Activated CD4-positive, CD25-positive, alpha-beta regulatory T cell treated with anti-CD3 and anti-CD28 coated beads, Interleukin-2, amount 50 U/mL, for 16 hours (primary cell): ENCODE measurements at regions not wholly inside any gene's neighbourhood (a gene's known extent, or its start where the extent isn't known, plus 50 kb on each side); places are given as distances from the start of the nearest gene placed in this dataset.

Source experiments
- DNase-seq: peaks from one replicate; pipeline ENCODE4 v3.0.0-alpha.2; 2020; ENCODE audit warnings: low read depth, low spot score

DNA sequence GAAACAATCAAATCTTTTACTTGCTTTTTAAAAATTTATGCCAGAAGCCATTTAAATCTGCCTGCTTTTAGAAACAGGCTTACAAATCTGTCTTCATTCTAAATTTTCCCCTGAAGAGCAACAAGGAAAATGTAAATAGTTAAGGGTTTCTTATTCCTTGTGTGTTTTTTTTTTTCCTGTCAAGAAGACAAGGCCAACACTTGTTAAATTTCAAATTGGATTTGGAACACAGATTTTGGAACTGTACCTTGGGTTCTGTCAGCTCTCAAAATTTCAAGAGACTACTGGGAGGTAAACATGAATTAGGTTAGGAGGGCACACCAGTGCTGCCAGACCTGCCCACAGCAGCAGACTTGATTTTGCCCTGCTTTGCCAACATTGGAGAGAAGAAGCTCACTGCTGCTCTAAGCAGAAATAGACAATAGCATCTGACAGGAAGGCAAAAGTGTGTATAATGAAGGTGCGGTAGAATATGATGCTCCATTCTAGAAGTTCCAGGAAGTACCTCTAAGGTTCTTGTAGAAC, 121.7 kb downstream of the NHLRC3 start:
- DNase-seq: no peak

GRCh38 chr13:39167018-39167417, 128.8 kb downstream of the NHLRC3 start:
- DNase-seq: no peak

- DNase-seq: no peak
These were observed 132.5 kb downstream of the NHLRC3 start for GRCh38 chr13:39170711-39171110.

GRCh38 chr13:39185326-39185725, 147.1 kb downstream of the NHLRC3 start:
- no peak for DNase-seq

DNA sequence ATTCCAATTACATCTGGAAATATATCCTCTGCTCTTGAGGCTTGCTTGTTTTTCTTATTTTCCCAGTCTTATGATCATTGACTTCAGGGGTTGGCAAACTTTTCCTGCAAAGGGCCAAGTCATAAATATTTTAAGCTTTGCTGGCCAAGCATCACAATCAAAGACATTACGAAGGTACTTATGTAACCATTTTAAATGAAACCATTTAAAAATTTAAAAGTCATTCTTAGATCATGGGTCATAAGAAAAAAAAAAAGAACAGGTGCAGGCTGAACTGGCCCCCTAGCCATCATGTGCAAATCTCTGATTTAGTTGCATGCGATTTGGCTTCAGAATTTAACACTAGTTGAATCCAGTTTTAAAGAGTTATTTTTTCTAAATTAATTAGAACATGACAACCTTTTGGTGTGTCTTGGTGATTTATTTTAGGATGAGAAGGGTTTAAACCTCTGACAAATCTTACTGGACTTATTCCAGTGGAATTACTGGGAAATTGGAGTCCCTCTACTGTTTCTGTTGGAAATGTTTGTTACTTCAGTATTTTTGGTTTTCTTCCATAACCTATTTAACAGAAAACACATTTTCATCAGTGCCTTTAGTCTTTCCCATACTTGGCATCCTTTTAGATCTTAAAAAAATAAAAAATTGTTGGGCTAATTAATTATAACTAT, 148.1 kb downstream of the NHLRC3 start:
- no peak for DNase-seq

GRCh38 chr13:39189778-39190177, 151.5 kb downstream of the NHLRC3 start:
- no peak for DNase-seq

- DNase-seq: no peak
These were observed 158.8 kb downstream of the NHLRC3 start for GRCh38 chr13:39196965-39197646.

DNA sequence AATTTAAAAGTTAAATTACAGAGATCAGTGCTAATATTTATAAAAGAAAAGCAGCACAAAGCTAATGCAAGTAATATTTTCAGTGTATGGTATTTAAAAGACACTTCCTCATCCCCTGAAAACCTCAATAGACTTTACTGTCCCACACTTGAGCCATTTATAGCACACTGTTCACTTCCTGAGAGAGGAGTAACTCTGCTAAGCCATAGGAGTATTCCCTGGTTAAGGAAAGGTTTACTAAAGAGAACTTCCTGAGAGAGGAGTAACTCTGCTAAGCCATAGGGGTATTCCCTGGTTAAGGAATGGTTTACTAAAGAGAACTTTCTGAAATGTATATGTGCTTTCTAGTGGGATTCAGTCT, 159.4 kb downstream of the NHLRC3 start:
- no peak for DNase-seq

DNA sequence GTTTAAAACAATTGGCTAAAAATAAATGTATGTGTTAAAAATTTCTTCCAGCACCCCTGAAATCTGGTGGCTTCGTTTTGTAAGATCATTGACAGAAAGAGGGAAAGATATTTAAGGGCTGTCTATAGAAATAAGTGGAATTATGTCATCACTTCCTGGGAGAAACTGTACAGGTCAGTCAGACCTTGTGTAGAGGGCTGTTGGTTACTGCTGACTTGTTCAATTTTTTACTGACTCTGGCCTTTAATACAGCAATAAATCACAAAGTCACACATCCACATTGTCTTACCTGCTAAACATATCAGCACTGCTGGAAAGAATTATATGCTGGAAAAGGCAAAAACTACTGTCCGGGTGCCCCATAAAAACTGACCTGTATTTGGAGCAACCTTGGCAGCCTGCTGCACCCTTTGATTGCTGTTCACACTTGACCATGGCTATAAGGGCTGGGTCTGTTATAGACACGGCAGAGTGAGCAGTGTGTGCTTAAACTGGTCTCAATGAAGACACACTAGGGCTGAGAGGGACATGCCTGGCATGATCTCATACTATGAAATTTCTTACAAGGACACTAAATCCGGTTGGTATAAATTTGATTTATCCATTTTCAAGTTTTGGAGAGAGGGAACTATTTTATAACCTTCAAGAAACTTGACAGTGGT, 162.1 kb downstream of the NHLRC3 start:
- DNase-seq: no peak

DNA sequence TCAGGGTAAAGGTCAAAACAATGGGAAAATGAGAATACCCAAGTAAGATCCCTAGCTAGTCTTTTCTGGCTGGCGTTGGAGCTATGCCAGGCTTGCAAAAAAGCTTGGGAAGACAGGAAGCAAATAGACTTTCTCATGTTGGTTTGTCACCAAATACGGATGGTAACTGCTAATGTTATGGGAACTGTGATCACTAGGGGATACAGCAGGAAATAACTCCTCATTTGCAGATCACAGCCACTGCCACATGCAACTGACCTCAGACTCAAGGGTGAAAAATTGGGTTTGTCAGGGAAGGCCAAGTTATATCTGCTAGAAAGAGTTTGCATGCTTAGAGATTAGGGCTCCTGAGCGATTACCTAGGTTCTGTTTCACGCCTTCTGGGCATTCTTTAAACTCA, 162.9 kb downstream of the NHLRC3 start:
- DNase-seq: no peak

GRCh38 chr13:39202746-39203145, 164.5 kb downstream of the NHLRC3 start:
- DNase-seq: no peak

- no peak for DNase-seq
These were observed 170.4 kb downstream of the NHLRC3 start for GRCh38 chr13:39208636-39209035.

DNA sequence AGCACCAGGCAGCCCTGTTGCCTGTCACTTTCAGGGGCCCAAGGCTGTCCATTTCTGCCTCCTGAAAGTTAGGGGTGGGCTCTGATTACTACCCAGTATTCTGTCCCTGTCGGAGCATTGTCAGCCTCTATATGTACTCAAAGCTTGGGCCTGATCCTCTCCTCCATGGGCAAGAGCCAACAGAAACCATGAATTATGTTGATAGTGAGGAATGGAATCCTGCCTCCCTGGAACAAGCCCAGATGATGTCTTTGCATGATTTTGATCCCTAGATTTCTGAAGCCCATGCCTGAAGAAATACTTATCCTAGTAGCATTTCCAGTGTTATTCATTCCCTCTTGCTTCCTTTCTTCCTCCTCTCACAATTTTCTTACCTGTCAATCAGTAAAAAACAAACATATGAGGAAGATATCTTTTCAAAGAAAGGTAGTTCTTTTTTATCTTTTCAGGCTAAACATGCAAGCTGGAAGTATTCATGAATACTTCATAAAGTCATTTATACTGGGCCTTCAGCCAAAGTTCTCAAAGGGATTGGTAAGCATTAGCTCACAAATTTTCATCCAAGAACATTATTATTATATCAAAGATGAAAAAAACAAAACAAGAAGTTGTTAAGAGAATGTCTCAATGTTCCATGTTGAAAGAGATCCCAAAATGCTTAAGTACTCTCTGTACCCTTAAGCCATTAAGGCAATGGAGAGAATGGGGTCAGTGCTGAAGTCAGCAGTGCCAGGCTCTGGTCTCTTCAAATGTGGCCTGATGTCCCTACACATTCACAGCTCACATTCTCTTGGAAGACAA, 171.7 kb downstream of the NHLRC3 start:
- DNase-seq: no peak

GRCh38 chr13:39210961-39211534, 172.8 kb downstream of the NHLRC3 start:
- DNase-seq: no peak

- DNase-seq: no peak
These were observed 177.7 kb downstream of the NHLRC3 start for GRCh38 chr13:39215971-39216370.

DNA sequence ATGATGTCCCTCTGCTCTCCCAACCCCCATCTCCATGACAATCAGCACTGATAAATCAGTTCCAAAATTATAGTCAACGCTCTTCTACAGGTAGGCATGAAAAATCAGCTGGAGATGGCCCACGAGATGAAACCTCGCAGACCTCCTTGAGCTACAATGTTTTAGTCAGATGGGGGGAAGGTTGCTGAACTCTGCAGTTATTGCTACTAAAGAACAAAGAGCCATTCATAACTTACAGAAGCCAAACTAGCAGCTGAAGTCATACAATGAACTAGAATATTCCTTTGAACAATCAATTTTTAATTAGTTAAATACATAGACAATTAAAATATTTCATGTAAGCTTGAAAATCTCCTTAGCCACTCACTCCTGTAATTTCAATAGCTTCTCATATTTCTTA, 179.2 kb downstream of the NHLRC3 start:
- DNase-seq: no peak

GRCh38 chr13:39224671-39225240, 186.5 kb downstream of the NHLRC3 start:
- no peak for DNase-seq

DNA sequence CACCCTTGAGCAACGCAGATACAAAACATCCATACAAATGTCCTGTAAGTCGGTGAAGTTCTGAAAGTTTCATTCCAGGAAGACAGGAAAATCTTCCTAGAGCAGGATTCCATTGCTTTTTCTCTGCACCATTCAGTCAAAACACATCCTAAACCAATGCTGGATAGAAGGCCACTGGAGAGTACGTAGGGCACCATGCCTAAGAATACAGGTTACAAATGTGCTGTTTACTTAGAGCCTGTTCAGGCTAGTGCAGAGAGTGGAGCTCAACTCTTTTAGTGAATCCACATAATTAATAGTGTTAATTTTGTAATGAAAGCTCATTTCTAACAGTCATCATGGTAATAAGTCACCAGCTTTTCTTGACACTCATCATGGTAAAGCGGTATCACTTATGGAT, 187.6 kb downstream of the NHLRC3 start:
- no peak for DNase-seq

- no peak for DNase-seq
These were observed 188.1 kb downstream of the NHLRC3 start for GRCh38 chr13:39226359-39226758.

DNA sequence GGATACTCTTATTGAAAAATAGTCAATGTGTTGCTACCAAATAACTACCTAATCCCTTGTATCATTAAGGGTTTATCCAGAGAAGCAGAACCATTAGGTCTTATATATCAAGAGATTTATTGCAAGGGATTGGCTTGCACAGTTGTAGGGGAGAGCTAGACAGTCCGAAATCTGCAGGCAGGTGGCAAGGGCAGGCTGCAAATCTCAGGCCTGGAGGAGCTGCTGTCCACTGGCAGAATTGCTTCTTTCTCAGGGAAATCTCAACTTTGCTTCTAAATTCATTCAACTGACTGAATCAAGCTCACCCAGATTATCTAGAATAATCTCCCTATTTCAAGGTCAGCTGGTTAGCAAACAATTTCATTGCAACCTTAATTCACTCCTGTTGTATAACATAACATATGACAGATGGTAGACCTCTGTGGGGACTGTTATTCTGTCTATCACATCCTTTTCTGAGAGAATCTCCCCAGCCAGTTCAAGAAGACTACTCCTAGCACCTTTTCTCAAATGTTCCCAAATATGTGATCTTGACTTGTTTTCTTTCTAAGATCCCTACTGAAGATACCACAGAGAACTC, 194.2 kb downstream of the NHLRC3 start:
- DNase-seq: no peak

DNA sequence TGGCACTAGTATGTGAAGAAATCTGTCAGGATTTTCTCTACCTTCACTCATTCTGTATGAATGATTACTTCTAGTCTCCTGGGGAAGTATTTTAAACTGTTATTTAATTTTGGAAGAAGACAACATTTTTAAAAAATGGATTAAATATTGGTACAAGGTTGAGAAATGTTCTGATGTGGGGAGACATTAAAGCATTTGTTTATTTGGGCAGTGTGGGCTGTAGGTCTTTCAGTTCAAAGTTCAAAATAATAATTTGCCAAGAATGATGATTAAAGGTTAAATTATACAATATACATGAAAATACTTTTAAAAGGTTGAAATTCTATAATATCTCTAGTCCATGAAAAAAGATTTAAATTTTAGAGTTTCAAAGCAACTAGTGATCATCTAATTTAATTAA, 194.7 kb downstream of the NHLRC3 start:
- no peak for DNase-seq
